GM18502 (cell line): ENCODE measurements at regions not wholly inside any gene's neighbourhood (a gene's known extent, or its start where the extent isn't known, plus 50 kb on each side); places are given as distances from the start of the nearest gene placed in this dataset.
"Not testable (repeated sequence)": the region's sequence is repeated elsewhere in the genome, so short reads cannot be mapped to it uniquely, and the experiment has no call there.

Source experiments
- ATAC-seq: cut with Tn5 transposase; IDR thresholded peaks from one replicate; pipeline ENCODE4 v1.9.1; 2021; ENCODE audit warnings: mild to moderate bottlenecking; ENCODE audit not compliant: unreplicated experiment, poor library complexity

DNA sequence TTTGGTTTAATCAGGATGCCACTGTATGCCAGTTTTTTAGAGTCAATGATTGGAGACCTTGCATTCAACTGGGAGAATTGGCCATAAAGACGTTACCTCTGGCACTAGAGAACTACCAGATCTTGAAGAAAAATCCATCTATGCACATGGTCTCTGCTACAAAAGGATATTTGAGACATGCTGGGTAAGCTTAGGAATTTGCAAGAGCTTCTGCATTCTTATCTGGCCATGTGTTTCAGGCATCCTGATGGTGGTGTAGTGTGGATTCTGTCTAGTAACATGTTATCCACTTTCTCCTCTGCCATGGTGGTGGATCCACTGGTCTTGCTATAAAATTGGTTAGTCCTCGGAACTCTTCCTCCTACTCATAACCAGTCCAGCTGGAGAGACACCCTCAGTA, 185.3 kb upstream of the WDFY3 start:
- ATAC-seq: no peak

DNA sequence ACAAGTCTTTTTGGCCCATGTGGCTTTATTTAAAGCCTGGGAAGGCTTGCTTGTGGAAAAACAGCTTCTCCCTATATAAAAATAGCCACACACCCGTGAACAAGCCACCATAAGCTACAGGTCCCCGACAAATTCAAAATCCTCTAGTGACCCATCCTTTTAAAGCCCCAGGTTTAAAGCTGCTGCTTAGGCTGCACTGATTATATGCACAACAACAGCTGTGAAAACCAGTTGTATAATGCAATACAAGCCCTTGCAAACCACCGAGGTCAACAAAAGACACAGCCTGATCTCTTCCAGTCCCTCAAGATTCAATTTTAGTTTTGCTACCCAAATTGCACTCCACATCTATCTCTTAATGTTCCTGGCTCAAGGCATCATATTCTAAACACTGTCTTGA, 186.0 kb upstream of the WDFY3 start:
- no peak for ATAC-seq

DNA sequence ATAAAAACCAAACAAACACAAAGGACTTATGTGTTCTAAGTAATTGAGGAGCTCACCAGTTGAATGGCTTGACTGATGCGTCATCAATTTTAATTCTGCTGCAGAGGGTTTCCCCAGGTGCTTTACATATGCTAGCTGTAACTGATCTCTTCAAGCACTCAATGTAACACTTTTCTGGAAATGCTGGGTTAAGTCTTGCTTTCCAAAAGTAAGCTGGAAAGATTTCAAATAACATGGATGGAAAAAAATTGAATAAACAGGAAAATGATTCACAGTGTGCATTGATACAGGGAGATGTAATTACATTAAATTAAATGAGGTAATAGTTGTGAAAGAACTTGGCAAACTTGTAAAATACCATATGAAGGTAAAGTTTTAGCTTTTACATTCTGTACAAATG, 186.7 kb upstream of the WDFY3 start:
- no peak for ATAC-seq

DNA sequence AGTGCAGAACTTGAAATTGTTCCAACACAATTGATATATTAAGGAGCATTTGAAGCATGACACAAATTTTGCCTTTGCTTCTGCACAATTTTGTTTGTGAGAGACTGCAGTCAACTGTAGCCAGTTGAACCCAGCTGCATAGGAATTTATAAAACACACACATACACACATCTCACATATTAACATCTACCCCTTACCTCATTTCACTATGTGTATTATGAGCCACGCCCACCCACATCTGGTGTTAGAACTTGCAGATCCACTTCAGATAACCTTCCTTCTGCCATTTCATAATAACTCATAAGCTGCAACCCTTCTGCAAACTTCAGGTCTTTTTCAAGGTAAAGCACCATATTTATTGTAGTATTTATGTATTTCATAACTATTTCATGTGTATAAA, 188.1 kb upstream of the WDFY3 start:
- ATAC-seq: no peak

DNA sequence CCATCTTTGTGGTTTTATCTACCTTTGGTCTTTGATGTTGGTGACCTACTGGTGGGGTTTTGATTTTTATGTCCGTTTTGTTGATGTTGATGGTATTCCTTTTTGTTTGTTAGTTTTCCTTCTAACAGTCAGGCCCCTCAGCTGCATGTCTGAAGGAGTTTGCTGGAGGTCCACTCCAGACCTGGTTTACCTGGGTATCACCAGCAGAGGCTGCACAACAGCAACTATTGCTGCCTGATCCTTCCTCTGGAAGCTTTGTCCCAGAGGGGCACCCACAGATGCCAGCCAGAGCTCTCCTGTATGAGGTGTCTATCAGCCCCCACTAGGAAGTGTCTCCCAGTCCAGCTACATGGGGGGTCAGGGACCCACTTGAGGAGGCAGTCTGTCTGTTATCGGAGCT, 199.3 kb upstream of the WDFY3 start:
- no peak for ATAC-seq

DNA sequence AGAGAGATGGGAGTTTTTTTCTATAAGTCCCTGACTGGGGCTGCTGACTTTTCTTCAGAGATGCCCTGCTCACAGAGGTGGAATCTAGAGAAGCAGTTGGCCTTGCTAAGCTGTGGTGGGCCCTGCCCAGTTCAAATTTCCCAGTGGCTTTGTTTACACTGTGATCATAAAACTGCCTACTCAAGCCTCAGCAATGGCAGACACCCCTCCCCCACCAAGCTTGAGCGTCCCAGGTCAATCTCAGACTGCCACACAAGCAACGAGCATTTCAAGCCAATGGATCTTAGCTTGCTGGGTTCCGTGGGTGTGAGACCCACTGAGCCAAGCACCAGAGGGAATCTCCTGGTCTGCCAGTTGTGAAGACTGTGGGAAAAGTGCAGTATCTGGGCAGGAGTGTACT, 199.8 kb upstream of the WDFY3 start:
- ATAC-seq: no peak

DNA sequence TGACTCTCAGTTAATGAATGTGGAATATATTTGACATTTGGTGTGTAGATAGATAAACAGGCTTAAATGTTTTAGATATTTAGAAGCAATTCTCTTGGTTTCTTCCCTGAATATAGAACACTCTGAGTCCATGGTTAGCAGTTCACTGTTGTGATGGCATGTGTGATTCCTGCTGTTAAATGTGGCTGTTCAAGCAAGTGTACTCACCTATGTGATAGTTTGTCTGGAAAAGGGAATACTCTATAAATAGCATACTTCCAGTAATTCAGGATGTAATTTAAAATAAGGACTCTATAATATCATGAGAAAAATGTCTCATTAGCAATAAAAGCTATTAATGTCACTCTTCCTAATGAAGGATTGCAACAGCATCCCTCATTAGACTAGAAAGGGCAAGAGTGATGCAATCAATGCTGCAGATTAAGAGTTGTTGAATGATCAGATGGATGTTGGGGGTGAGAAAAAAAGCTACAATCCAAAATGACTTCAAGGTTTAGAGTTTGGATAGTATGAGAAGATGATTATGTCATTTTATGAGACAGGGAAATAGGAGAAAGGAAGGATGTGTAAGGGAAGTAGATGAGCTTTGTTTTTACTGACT, 201.8 kb upstream of the WDFY3 start:
- no peak for ATAC-seq

DNA sequence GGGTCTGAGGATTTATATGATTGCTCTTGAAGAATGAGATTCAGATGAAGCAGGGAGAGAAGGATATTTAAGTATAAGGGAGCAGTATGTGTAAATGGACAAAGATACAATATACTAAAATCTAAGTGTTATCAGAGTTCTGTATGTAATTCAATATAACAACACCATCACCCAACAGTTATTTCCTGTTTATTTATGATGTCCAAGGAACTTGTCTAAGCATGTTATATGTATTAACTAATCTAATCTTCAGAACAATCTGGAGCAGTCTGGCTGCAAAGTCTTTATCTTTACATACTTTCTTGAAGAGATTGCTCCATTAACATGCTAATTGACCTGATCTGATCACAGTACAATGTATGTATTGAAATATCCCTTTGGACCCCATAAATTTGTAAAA, 203.8 kb upstream of the WDFY3 start:
- ATAC-seq: no peak

DNA sequence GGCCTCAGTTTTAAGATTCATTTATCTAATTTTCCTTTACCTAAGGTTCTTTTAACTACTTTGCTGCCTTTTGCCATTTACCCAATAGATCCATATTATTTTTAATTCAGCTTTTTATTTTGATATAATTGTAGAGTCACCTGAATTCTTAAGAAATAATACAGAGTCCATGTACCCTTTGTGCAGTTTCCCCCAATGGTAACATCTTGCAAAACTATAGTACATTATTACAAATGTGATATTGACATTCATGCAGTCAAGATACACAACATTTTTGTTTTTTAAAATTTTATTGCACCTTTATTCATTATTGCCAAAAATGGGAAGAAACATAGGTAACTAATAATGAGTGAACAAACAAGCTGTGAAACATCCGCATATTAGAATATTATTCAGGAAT, 208.7 kb upstream of the WDFY3 start:
- no peak for ATAC-seq

DNA sequence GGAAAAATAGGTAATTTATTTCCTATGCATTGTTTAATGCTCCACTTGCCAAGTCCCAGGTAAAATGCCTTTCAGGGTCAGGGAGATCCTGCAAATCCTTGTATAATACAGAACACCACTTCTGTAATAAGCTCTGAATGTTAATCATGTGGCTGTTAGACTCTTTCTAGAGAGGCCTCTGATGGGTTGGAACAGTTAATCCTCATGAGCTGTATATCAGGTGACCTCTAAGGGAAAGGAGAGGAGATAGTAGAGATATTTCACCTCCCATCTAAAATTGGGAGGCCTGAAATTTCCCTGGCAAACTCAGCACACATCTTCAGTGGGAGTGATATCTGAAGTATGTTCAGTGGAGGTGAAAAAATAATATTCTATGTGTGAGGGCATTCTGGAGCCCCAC, 210.6 kb upstream of the WDFY3 start:
- ATAC-seq: no peak

DNA sequence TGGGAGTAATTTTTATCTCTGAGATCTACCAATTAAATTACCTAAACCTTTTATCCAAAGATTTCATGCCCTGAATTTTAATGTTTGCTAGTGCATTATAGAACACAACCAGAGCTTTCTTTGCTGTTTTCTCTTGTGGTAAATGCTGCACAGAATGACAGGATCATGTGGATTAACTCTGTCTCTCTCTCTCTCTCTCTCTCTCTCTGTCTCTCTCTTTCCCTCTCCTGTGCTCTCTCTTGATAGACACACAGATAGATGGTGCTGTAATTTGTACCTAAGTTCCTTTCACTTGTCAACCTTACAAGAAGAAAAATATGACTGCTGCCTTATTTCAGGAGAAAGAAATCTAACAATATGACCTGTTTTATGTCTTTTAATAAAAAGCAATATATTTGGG, 211.2 kb upstream of the WDFY3 start:
- no peak for ATAC-seq

DNA sequence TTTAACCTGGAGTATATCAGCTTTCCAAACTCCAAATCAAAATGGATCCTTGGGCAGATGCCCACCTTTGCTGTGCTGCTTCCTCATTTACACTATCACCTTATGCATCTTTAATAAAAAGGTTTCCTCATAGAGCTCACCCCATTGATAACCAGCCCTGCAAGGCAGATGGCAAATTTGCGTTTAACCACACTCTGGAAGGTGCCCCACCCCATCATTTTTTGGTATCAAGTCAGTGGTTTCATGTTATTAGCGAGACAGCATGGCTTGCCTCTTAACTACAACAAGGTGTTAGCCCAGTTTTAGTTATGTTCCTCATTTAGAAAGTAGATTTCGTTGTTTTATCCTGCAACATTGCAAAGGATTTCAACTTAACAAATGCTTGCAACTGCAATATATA, 214.0 kb upstream of the WDFY3 start:
- no peak for ATAC-seq

DNA sequence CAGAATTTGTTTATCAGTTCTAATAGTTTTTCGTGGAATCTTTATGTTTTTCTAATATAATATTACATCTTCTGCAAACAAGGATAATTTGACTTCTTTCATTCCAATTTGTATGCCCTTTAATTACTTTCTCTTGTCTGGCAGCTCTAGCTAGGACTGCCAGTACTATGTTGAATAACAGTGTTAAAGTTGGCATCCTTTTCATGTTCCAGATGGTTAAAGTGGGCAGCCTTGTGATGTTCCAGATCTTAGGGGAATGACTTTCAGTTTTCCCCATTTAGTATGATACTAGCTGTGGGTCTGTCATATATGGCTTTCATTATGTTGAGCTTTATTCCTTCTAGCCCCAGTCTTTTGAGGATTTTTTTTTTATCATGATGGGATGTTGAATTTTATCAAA, 220.6 kb upstream of the WDFY3 start:
- ATAC-seq: no peak

DNA sequence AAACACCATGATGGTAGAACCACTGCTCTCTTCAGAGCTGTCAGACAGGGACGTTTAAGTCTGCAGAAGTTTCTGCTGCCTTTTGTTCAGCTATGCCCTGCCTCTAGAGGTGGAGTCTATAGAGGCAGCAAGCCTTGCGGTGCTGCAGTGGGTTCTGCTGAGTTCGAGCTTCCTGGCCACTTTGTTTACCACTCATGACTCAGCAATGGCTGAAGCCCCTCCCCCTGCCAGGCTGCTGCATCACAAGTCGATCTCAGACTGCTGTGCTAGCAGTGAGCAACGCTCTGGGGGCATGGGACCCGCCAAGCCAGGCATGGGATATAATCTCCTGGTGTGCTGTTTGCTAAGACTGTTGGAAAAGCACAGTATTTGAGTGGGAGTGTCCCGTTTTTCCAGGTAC, 229.5 kb upstream of the WDFY3 start:
- not testable (repeated sequence) for ATAC-seq

DNA sequence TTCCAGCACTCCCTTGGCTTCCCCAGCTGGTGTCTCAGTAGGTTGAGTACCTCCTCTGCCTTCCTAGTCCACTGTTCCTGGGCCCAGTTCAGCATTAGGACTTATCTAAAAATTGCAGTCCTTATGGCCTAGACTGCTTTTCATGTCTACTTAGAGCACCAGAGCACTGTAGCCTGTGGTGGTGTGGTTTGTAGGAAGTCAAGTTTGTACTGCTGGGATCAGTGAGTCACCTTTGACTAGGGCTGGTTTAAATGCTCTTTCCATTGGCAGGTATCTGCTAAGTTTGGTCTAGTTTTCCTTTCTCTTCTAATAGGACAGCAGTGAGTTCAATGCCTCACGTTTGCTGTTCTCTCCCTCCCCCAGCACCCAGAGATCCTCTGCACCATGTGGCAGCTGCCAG, 233.6 kb upstream of the WDFY3 start:
- no peak for ATAC-seq

DNA sequence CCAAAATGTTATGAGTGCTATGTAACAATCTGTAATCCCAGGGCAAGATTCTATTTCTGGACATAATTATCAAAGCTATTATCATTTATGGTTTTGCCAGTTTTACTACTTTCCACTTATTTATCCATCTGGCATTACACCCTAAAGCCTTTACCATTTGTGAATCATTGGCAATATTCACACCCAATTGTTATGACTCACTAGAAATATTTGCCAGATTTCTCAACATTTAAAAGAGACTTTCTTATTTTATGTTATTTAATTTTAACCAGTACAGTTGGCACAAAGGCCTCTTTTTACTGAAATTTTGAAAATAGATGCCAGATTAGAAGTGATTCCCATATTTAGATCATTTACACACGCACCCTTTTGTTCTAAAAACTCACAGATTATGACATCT, 242.7 kb upstream of the WDFY3 start:
- no peak for ATAC-seq

DNA sequence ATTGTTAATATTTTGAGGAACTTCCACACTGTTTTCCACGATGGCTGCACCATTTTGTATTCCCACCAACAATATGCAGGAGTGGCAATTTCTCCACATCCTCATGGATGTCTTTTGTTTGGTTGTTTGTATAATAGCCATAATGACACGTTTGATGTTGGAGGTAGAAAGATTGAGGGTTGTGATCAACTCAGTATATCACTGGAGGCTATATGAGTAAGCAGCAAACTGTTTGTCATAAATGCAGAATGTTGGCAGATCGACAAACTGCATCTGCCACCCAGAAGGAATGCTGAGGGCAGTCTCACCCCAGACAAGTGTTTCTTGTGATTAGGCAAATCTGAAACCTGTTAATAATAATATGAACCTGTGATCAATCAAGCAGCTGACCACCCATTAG, 243.9 kb upstream of the WDFY3 start:
- no peak for ATAC-seq

DNA sequence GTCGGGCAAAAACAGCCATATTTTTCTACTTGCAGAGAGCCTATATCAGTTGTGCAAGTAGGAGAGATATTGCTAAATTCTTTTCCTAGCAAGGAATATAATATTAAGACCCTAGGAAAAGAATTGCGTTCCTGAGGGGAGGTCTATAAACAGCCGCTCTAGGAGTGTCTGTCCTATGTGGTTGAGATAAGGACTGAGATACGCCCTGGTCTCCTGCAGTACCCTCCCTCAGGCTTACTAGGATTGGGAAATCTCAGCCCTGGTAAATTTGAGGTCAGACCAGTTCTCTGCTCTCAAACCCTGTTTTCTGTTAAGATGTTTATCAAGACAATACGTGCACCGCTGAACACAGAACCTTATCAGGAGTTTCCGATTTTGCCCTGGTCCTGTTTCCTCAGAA, 250.1 kb upstream of the WDFY3 start:
- ATAC-seq: not testable (repeated sequence)

DNA sequence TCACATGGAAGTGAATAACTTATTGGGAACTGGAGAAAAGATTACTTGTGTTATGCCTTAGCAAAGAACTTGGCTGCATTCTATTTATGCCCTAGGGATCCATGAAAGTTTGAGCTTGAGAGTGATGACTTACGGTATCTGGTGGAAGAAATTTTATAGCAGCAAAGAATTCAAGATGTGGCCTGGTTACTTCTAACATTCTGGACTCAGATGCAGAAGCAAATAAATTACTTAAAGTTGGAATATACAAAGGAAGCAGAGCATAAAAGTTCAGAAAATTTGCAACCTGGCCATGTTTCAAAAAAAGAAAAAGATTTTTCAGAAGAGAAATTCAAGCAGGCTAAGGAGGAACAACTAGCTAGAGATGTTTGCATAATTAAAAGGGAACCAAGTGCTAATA, 252.3 kb upstream of the WDFY3 start:
- no peak for ATAC-seq

DNA sequence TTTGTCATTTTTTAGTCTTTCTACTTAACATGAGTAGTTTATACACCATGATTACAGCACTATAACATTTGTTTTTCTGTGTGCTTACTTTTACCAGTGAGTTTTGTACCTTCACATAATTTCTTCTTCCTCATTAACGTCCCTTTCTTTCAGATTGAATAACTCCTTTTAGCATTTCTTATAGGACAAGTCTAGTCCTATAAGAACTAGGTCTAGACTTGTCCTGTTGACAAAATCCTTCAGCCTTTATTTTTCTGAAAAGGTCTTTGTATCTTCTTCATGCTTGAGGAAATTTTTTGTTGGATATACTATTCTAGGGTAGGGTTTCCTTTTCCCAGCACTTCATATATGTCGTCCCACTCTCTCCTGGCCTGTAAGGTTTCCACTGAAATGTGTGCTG, 253.3 kb upstream of the ARHGAP24 start:
- no peak for ATAC-seq

DNA sequence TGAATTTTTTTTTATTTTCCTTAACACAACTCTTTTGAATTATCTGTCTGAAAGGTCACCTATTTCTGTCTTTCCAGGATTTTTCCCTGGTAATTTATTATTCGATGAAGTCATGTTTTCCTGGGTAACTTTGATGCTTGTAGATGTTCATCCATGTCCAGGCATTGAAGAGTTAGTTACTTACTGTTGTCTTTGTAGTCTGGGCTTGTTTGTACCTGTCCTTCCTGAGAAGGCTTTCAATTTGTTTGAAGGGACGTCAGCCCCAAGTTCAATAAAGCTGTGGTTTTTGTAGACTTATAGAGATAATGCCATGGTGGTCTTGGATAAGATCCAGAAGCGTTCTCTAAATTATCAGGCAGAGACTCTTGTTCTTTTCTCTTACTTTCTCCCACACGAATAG, 252.4 kb upstream of the ARHGAP24 start:
- ATAC-seq: no peak

DNA sequence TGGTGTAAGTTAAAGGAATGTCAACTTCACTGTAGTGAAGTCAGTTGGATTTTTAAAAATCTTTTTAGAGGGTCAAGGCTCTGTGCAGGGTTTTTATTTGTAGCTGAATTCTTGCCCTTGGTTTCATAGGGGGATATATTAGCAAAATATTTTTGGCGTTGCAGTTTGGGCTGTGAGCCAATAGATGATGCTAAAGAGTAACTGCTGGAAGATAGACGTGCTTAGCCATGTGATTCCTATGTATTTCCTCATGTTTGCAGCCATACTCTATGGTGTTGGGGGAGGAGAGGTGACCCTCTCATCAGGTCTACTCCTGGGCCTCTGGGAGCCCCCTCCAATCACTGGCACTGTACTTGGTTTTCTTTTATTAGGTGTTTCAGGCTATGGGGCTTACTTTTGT, 246.7 kb upstream of the ARHGAP24 start:
- no peak for ATAC-seq

DNA sequence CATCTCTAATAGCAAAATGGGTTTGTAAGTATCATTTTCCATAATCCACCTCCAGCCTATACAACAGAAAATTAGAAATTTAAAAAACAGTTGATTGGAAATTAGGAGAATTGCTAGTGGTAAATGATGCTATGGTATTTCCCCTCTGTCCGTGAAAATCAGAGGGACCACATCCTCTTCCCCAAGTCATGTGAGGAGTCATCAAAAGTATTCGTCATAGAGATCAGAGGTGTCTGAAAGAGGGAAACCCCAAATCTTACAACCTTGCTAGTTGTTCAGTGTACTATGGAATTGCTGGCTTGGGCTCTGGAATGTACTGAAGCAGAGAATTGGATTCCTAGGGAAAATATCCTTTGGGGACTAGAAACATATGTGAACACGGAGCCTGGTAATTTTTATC, 241.4 kb upstream of the ARHGAP24 start:
- ATAC-seq: no peak
